ENCODE measurements at regions not wholly inside any gene's neighbourhood (a gene's known extent, or its start where the extent isn't known, plus 50 kb on each side); places are given as distances from the start of the nearest gene placed in this dataset.

DNA sequence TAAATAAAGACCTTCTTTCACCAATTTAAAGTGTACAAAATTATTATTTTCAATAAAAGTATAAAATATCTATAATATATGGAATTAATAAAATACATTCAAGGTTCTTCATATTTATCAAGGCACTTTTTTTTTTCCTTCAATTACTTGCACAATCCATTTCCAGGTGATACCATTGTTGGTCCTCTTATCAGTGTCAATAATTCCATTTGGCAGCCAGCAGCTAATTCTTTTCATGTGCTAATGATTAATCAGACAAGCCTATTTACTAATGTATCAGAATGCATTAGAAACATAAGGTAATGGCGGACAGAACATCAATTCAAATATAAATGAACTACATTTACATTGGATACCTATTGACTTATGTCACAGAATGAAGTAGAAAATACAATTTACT is 622.2 kb downstream of the TOX3 start:
- TF ChIP-seq, protein P1, sequence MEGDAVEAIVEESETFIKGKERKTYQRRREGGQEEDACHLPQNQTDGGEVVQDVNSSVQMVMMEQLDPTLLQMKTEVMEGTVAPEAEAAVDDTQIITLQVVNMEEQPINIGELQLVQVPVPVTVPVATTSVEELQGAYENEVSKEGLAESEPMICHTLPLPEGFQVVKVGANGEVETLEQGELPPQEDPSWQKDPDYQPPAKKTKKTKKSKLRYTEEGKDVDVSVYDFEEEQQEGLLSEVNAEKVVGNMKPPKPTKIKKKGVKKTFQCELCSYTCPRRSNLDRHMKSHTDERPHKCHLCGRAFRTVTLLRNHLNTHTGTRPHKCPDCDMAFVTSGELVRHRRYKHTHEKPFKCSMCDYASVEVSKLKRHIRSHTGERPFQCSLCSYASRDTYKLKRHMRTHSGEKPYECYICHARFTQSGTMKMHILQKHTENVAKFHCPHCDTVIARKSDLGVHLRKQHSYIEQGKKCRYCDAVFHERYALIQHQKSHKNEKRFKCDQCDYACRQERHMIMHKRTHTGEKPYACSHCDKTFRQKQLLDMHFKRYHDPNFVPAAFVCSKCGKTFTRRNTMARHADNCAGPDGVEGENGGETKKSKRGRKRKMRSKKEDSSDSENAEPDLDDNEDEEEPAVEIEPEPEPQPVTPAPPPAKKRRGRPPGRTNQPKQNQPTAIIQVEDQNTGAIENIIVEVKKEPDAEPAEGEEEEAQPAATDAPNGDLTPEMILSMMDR (conservative IDR thresholded peaks at IDR 0.05): no peak
- no peak for TF ChIP-seq EZH2 (IDR thresholded peaks at IDR 0.05; ENCODE audit: low read depth)
